Testis (tissue), 2 donors: ENCODE measurements at regions not wholly inside any gene's neighbourhood (a gene's known extent, or its start where the extent isn't known, plus 50 kb on each side); places are given as distances from the start of the nearest gene placed in this dataset.
"Not testable (repeated sequence)": the region's sequence is repeated elsewhere in the genome, so short reads cannot be mapped to it uniquely, and the experiment has no call there.

ENCODE experiments used
- DNase-seq: peaks from one replicate; pipeline ENCODE4 v3.0.0-alpha.2; 2019
- H3K27ac ChIP-seq, 2 donors: fragments of 200-600 bp; sonication (generic); one replicate each; pipeline ENCODE4 v1.5.1; 2019
- H3K27me3 ChIP-seq: fragments of 200-600 bp; sonication (generic); one replicate; pipeline ENCODE4 v1.5.1; 2019
- H3K36me3 ChIP-seq: fragments of 200-600 bp; sonication (generic); one replicate; pipeline ENCODE4 v1.5.1; 2017; ENCODE audit warnings: low read depth; ENCODE audit errors: missing control alignments
- H3K4me1 ChIP-seq: fragments of 200-600 bp; sonication (generic); one replicate; pipeline ENCODE4 v1.5.1; 2019
- H3K4me3 ChIP-seq, 2 donors: fragments of 200-600 bp; sonication (generic); one replicate each; pipeline ENCODE4 v1.5.1; 2017 to 2019
- H3K9me3 ChIP-seq: fragments of 200-600 bp; sonication (generic); one replicate; pipeline ENCODE4 v1.5.1; 2017
- POLR2A ChIP-seq: fragments of 450-650 bp; IDR thresholded peaks from one replicate; pipeline ENCODE4 v1.6.1; 2017; ENCODE audit warnings: antibody characterized with exemption, mild to moderate bottlenecking, moderate library complexity
- WGBS, 2 donors: methylation state at CpG; one replicate each; pipeline ENCODE4 v1.1.5; 2018; 5-methylcytosine and 5-hydroxymethylcytosine counted together
- intact Hi-C: fragments of 100-400 bp; cut with DNase I; formaldehyde crosslinking; loops from one replicate; pipeline ENCODE4 v1.15.1; 2023; ENCODE audit warnings: low total_unique reads
- TF ChIP-seq, protein P1 (sequence below), 3 experiments: fragments of 450-650 bp in 2 of 3; fragments of 200-600 bp in 1 of 3; sonication (generic) in 1 of 3; IDR thresholded peaks; one replicate each; pipeline ENCODE4 v1.5.1; 2016 to 2019; ENCODE audit warnings: antibody characterized with exemption in 3 of 3, mild to moderate bottlenecking in 2 of 3, moderate library complexity in 1 of 3

- Histone ChIP-seq H3K9me3 (no peaks in the 10 kb centered on the region), H3K27me3 (no peaks in the 10 kb centered on the region), H3K36me3 (no peaks in the 10 kb centered on the region), H3K4me3 (no peak overlapping the region), H3K27ac (no peak overlapping the region), H3K4me1 (no peaks in the 10 kb centered on the region)
- TF ChIP-seq, protein P1, sequence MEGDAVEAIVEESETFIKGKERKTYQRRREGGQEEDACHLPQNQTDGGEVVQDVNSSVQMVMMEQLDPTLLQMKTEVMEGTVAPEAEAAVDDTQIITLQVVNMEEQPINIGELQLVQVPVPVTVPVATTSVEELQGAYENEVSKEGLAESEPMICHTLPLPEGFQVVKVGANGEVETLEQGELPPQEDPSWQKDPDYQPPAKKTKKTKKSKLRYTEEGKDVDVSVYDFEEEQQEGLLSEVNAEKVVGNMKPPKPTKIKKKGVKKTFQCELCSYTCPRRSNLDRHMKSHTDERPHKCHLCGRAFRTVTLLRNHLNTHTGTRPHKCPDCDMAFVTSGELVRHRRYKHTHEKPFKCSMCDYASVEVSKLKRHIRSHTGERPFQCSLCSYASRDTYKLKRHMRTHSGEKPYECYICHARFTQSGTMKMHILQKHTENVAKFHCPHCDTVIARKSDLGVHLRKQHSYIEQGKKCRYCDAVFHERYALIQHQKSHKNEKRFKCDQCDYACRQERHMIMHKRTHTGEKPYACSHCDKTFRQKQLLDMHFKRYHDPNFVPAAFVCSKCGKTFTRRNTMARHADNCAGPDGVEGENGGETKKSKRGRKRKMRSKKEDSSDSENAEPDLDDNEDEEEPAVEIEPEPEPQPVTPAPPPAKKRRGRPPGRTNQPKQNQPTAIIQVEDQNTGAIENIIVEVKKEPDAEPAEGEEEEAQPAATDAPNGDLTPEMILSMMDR (IDR thresholded peaks at IDR 0.05) = no peak
- no peak for TF ChIP-seq POLR2A
- DNase-seq = no peak
- WGBS, 2 donors = 36 to 52% methylated on average over 1 of the region's 1 CpG
- intact Hi-C loops = no loop called here
Observed at GRCh38 chr12:126982707-126983106, 1284.3 kb upstream of the TMEM132C start.

- DNase-seq, H3K36me3 ChIP-seq, H3K9me3 ChIP-seq, H3K4me3 ChIP-seq, H3K4me1 ChIP-seq, H3K27me3 ChIP-seq, intact Hi-C loops, H3K27ac ChIP-seq: not testable (repeated sequence)
- WGBS, 2 donors = 86 to 91% methylated on average over 2 of the region's 2 CpGs
Observed at GRCh38 chr12:126983735-126984134, 1283.2 kb upstream of the TMEM132C start.

- intact Hi-C loops, H3K27me3 ChIP-seq, H3K9me3 ChIP-seq, H3K4me3 ChIP-seq, H3K27ac ChIP-seq, H3K36me3 ChIP-seq, DNase-seq, H3K4me1 ChIP-seq: not testable (repeated sequence)
Observed at GRCh38 chr12:126985663-126986062, 1281.3 kb upstream of the TMEM132C start.

DNA sequence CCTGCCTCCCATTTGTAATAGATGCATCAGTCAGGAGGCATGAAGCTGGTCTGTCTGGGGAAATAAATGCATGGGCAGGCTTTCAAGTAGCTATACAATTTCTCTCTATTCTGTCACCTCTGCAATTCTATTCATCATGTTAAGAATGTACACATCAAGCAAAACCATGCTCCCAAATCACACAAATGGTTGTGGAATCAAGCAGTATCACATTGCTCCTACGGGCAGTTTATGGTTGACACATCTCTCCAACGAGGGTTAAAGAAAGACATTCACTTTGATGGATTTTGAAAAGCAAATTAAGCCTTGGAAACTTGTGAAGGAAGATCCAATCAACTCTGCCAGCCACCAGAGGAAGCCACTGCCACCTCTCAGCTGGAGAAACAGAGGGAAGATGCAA lies 1277.4 kb upstream of the TMEM132C start:
- no peak for DNase-seq
- Histone ChIP-seq H3K9me3 (no peaks in the 10 kb centered on the region), H3K27ac (no peak overlapping the region), H3K27me3 (no peaks in the 10 kb centered on the region), H3K36me3 (no peaks in the 10 kb centered on the region), H3K4me1 (no peaks in the 10 kb centered on the region), H3K4me3 (no peak overlapping the region)
- intact Hi-C loops = no loop called here
- TF ChIP-seq POLR2A = no peak
- TF ChIP-seq, protein P1 (IDR thresholded peaks at IDR 0.05) = no peak
- 79 to 81% methylated on average over 2 of the region's 2 CpGs for WGBS, 2 donors

GRCh38 chr12:126993898-126994297 lies 1273.1 kb upstream of the TMEM132C start:
- Histone ChIP-seq H3K4me1 (no peaks in the 10 kb centered on the region), H3K4me3 (no peak overlapping the region), H3K27me3 (no peaks in the 10 kb centered on the region), H3K27ac (no peak overlapping the region), H3K36me3 (no peaks in the 10 kb centered on the region), H3K9me3 (no peaks in the 10 kb centered on the region)
- no peak for DNase-seq
- WGBS, 2 donors = 83 to 90% methylated on average over 8 to 9 of the region's 9 CpGs
- no peak for TF ChIP-seq POLR2A
- TF ChIP-seq, protein P1 (IDR thresholded peaks at IDR 0.05) = no peak
- intact Hi-C loops = no loop called here

DNA sequence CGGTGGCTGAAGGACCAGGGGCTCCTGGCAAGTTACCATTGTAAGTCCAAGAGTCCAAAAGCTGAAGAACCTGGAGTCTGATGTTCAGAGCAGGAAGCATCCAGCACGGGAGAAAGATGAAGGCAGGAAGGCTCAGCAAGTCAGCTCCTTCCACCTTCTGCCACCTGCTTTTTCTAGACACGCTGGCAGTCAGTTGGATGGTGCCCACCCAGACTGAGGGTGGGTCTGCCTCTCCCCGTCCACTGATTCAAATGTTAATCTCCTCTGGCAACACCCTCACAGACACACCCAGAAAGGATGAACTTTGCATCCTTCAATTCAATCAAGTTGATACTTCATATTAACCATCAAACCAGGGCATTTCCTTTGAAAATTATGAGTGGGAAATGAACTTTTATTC lies 1272.4 kb upstream of the TMEM132C start:
- no peak overlapping the region for H3K27ac ChIP-seq
- no peak for DNase-seq
- H3K4me1 ChIP-seq = no peaks in the 10 kb centered on the region
- H3K4me3 ChIP-seq = no peak overlapping the region
- H3K27me3 ChIP-seq = no peaks in the 10 kb centered on the region
- H3K9me3 ChIP-seq = no peaks in the 10 kb centered on the region
- TF ChIP-seq, protein P1 (IDR thresholded peaks at IDR 0.05) = no peak
- TF ChIP-seq POLR2A = no peak
- intact Hi-C loops = no loop called here
- WGBS, 2 donors = 73 to 82% methylated on average over 4 of the region's 4 CpGs
- H3K36me3 ChIP-seq = no peaks in the 10 kb centered on the region
